ENCODE measurements at regions not wholly inside any gene's neighbourhood (a gene's known extent, or its start where the extent isn't known, plus 50 kb on each side); places are given as distances from the start of the nearest gene placed in this dataset.

DNA sequence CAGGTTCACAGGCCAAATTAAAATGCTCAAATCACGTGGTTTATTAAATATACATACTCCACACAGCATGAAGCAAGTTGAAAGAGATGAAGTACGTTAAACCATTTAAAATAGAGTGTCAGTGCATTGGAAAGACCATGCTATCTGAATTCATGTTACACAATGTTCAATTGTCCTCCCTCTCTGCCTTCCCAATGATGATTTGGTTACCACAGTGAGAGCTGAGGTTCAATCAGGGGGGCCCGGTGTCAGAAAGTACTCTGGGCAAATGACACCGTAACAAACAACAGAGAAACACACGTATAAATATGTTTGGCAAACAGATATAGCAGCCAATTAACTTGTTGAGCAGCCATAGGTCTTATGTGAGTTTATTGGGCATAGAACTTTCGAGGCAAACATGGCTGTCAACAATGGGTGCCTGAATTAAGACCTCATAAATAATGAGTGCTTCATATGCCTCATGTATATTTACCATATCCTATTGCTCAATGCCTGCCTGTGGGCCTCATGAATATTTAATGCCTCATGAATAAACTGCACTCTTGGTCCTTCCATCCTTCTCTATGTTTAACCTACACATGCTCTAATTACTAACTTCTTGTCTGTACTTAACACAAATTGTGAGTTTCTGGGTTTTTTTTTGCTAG is 641.5 kb downstream of the PLOD2 start:
- TF ChIP-seq, protein P1, sequence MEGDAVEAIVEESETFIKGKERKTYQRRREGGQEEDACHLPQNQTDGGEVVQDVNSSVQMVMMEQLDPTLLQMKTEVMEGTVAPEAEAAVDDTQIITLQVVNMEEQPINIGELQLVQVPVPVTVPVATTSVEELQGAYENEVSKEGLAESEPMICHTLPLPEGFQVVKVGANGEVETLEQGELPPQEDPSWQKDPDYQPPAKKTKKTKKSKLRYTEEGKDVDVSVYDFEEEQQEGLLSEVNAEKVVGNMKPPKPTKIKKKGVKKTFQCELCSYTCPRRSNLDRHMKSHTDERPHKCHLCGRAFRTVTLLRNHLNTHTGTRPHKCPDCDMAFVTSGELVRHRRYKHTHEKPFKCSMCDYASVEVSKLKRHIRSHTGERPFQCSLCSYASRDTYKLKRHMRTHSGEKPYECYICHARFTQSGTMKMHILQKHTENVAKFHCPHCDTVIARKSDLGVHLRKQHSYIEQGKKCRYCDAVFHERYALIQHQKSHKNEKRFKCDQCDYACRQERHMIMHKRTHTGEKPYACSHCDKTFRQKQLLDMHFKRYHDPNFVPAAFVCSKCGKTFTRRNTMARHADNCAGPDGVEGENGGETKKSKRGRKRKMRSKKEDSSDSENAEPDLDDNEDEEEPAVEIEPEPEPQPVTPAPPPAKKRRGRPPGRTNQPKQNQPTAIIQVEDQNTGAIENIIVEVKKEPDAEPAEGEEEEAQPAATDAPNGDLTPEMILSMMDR (IDR thresholded peaks at IDR 0.05; ENCODE audit: insufficient read depth, low read length, severe bottlenecking) = no peak
- Histone ChIP-seq H3K4me3 (ENCODE audit: low read depth, low read length) (no peak overlapping the region), H3K27me3 (ENCODE audit: control insufficient read depth, insufficient read depth, low read length) (no peaks in the 10 kb centered on the region), H3K36me3 (ENCODE audit: control insufficient read depth, insufficient read depth, low read length) (no peaks in the 10 kb centered on the region)
- DNase-seq (ENCODE audit: low read depth) (no peak), FAIRE-seq (no peak)

DNA sequence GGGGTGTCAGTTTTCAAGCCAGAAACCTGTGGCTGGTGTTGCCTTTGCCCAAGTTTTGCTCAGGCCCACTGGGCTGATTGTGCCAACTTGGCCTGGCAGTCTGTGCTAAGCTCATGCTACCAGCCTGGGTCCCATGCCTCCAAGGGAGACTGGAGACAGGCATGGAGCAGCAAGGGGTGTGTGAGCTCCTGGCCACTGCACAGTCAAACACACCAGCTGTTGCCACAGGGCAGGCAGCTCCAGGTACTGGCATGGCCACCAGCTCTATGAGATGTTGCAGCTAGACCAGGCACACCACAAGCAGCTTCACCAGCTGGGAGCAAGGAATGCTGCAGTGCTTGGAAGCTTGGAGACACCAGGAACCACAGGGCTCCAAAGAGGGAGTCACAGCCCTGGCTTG is 638.8 kb downstream of the PLOD2 start:
- no peaks in the 10 kb centered on the region for H3K36me3 ChIP-seq (ENCODE audit: control insufficient read depth, insufficient read depth, low read length)
- TF ChIP-seq, protein P1 (IDR thresholded peaks at IDR 0.05; ENCODE audit: insufficient read depth, low read length, severe bottlenecking) = no peak
- H3K27me3 ChIP-seq (ENCODE audit: control insufficient read depth, insufficient read depth, low read length) = no peaks in the 10 kb centered on the region
- no peak overlapping the region for H3K4me3 ChIP-seq (ENCODE audit: low read depth, low read length)
- FAIRE-seq = no peak
- DNase-seq (ENCODE audit: low read depth) = no peak

DNA sequence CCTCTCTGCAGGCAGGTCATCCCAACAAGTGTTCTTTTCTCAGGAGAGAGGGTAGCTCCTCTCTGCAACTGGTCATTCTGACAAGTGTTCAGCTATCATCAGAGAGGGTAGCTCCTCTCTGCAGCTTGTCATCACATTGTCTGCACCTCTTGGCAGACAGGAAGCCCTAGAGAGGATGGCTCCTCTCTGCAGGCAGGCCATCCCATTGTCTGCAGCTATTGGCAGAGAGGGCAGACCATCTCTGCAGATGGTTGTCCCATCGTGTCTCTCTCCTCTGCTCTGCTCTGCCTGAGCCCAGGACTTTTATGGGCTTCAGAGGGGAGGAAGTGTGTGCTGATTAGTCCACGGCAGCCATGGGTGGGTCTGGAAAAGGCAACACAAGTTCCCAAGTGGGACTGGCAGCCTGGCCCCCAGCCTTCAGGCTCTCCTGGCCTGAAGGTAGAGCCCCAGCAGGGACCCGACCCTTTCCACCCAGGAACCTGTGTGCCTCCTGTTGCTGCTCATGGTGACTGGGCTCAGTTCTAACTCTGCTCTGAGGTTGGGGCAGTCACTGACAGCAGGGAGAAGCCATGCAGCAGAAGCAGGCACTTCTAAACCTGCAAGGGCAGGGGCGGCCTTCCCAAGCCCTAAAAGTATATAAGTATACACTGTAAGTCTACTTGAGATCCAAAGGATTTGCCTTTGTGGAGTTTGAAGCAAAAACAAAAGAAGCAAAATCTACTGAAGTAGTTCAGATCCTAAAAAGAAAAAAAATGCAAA is 637.9 kb downstream of the PLOD2 start:
- TF ChIP-seq, protein P1 (IDR thresholded peaks at IDR 0.05; ENCODE audit: insufficient read depth, low read length, severe bottlenecking) = no peak
- Histone ChIP-seq H3K4me3 (ENCODE audit: low read depth, low read length) (no peak overlapping the region), H3K36me3 (ENCODE audit: control insufficient read depth, insufficient read depth, low read length) (no peaks in the 10 kb centered on the region), H3K27me3 (ENCODE audit: control insufficient read depth, insufficient read depth, low read length) (no peaks in the 10 kb centered on the region)
- FAIRE-seq (no peak), DNase-seq (ENCODE audit: low read depth) (no peak)

DNA sequence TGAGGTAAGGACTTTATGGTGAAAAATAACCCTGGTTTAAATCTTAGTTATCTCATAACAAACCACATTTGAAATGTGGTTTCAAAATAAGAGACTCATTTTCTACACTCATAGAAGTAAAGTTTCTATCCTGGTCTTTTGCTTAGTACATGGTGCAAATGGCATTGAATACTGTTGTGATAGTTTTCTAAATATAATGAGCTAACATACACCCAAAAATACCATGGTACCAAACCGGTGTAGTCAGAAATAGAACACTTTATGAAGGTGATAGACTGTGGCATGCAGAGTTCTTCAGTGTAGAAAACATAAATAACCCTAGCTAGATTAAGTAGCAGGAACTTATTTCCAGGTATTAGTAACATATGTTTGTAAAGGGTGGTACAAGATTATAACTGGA is 629.4 kb downstream of the PLOD2 start:
- FAIRE-seq = no peak
- Histone ChIP-seq H3K27me3 (ENCODE audit: control insufficient read depth, insufficient read depth, low read length) (no peaks in the 10 kb centered on the region), H3K4me3 (ENCODE audit: low read depth, low read length) (no peak overlapping the region), H3K36me3 (ENCODE audit: control insufficient read depth, insufficient read depth, low read length) (no peaks in the 10 kb centered on the region)
- TF ChIP-seq, protein P1 (IDR thresholded peaks at IDR 0.05; ENCODE audit: insufficient read depth, low read length, severe bottlenecking) = no peak
- DNase-seq (ENCODE audit: low read depth) = no peak

DNA sequence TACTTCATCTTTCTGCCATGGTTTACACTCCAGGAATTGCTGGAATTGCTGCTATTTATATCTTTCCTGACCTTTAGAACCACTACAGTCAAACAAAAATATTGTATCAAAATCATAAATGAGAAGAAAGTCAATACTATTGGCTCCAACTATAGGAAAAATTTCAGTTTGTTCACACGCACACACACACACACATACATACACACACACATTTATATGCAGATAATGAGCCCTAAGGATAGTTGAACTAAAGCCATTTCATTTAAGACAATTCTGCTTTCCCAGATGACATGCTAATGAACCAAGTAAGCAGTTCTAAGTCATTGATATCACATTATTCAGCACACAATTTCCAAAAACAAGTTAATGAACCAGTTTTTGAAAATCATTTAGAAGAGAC is 627.3 kb downstream of the PLOD2 start:
- TF ChIP-seq, protein P1 (IDR thresholded peaks at IDR 0.05; ENCODE audit: insufficient read depth, low read length, severe bottlenecking) = no peak
- no peak overlapping the region for H3K4me3 ChIP-seq (ENCODE audit: low read depth, low read length)
- FAIRE-seq (no peak), DNase-seq (ENCODE audit: low read depth) (no peak)
- H3K27me3 ChIP-seq (ENCODE audit: control insufficient read depth, insufficient read depth, low read length) = no peaks in the 10 kb centered on the region
- H3K36me3 ChIP-seq (ENCODE audit: control insufficient read depth, insufficient read depth, low read length) = no peaks in the 10 kb centered on the region
